H1 (cell line): ENCODE measurements at regions not wholly inside any gene's neighbourhood (a gene's known extent, or its start where the extent isn't known, plus 50 kb on each side); places are given as distances from the start of the nearest gene placed in this dataset.

ENCODE experiments used
- CTCF ChIA-PET: fragments of 300-600 bp; sonication (Branson Sonifier 250); formaldehyde crosslinking; loops from one replicate; lab custom pipeline; 2021; ENCODE audit not compliant: partially characterized antibody; lab: Charles Lee
- POLR2A ChIA-PET: fragments of 300-600 bp; sonication (Branson Sonifier 250); formaldehyde crosslinking; loops from one replicate; lab custom pipeline; 2021; ENCODE audit warnings: inconsistent platforms; ENCODE audit not compliant: partially characterized antibody; lab: Charles Lee
- DNase-seq, 2 experiments: peaks; one replicate each; pipeline versions ENCODE4 v3.0.0 to v3.0.0-alpha.2; 2010 to 2022; ENCODE audit warnings: low spot score in 2 of 2, low read depth in 1 of 2, mixed read lengths in 1 of 2
- FAIRE-seq: peaks from 2 replicates; lab custom pipeline; 2011; peaks lifted over from hg19 to GRCh38; lab: Jason Lieb, UNC
- H2AFZ ChIP-seq: 2 replicates; pipeline ENCODE4 v1.8.1; 2012; ENCODE audit warnings: low read length, inconsistent platforms
- H2AK5ac ChIP-seq: 2 replicates; pipeline ENCODE4 v1.6.1; 2013; ENCODE audit warnings: low read depth, low read length
- H2BK120ac ChIP-seq: replicated peaks from 2 replicates; pipeline ENCODE3; 2013; ENCODE audit warnings: low read depth, low read length, inconsistent platforms
- H2BK12ac ChIP-seq: 2 replicates; pipeline ENCODE4 v1.6.1; 2013; ENCODE audit warnings: low read depth, low read length
- H2BK15ac ChIP-seq: 2 replicates; pipeline ENCODE4 v1.6.1; 2013; ENCODE audit warnings: low read length
- H2BK20ac ChIP-seq: 2 replicates; pipeline ENCODE4 v1.6.1; 2013; ENCODE audit warnings: low read length
- H2BK5ac ChIP-seq: 2 replicates; pipeline ENCODE4 v1.6.1; 2013; ENCODE audit warnings: low read depth, low read length
- H3K14ac ChIP-seq: 2 replicates; pipeline ENCODE4 v1.6.1; 2013; ENCODE audit warnings: inconsistent platforms; ENCODE audit not compliant: insufficient read length
- H3K18ac ChIP-seq: 2 replicates; pipeline ENCODE4 v1.6.1; 2013; ENCODE audit warnings: low read length; ENCODE audit errors: extremely low read depth
- H3K23ac ChIP-seq: 2 replicates; pipeline ENCODE4 v1.6.1; 2013; ENCODE audit warnings: inconsistent platforms; ENCODE audit not compliant: insufficient read length
- H3K23me2 ChIP-seq: 2 replicates; pipeline ENCODE4 v1.6.1; 2013; ENCODE audit warnings: low read depth, low read length
- H3K27ac ChIP-seq: 2 replicates; pipeline ENCODE4 v1.6.1; 2011; ENCODE audit warnings: low read depth, low read length, inconsistent platforms
- H3K27me3 ChIP-seq, 4 experiments: replicated peaks in 1 of 4; 1 replicate in 1 of 4; 2 replicates in 3 of 4; pipeline versions ENCODE4 v1.6.1 to v1.8.1; 2011 to 2013; ENCODE audit warnings: low read length in 3 of 4, mild to moderate bottlenecking in 3 of 4, inconsistent platforms in 2 of 4, mixed read lengths in 2 of 4, moderate library complexity in 1 of 4; ENCODE audit not compliant: control insufficient read depth in 3 of 4, insufficient read depth in 3 of 4; ENCODE audit errors: extremely low read depth in 1 of 4
- H3K36me3 ChIP-seq, 4 experiments: 2 replicates each; pipeline versions ENCODE4 v1.6.1 to v1.8.1; 2011 to 2013; ENCODE audit warnings: mild to moderate bottlenecking in 4 of 4, low read length in 3 of 4, moderate library complexity in 2 of 4, control low read depth in 1 of 4, inconsistent platforms in 1 of 4; ENCODE audit not compliant: insufficient read depth in 4 of 4, control insufficient read depth in 2 of 4
- H3K4ac ChIP-seq: replicated peaks from 2 replicates; pipeline ENCODE3; 2013; ENCODE audit warnings: low read length, low read depth, mixed read lengths, inconsistent platforms; ENCODE audit not compliant: insufficient read length
- H3K4me1 ChIP-seq, 4 experiments: replicated peaks in 1 of 4; 1 replicate in 1 of 4; 2 replicates in 3 of 4; pipeline versions ENCODE4 v1.6.1 to v1.8.1; 2011 to 2013; ENCODE audit warnings: low read length in 3 of 4, inconsistent platforms in 2 of 4, mixed read lengths in 1 of 4; ENCODE audit not compliant: insufficient read depth in 4 of 4, control insufficient read depth in 3 of 4
- H3K4me2 ChIP-seq, 2 experiments: 2 replicates each; pipeline versions ENCODE4 v1.6.1 to v1.8.1; 2011 to 2013; ENCODE audit warnings: low read depth in 2 of 2, low read length in 2 of 2, control low read depth in 1 of 2, inconsistent platforms in 1 of 2, mild to moderate bottlenecking in 1 of 2; ENCODE audit not compliant: insufficient read depth in 1 of 2
- H3K4me3 ChIP-seq, 4 experiments: fragments of 200-600, 300-600 bp in 1 of 4; sonication (generic), shearing (Covaris generic), sonication (Bioruptor Twin) in 1 of 4; 2 replicates each; pipeline versions ENCODE4 v1.5.1 to v1.8.1; 2011 to 2016; ENCODE audit warnings: low read length in 4 of 4, low read depth in 3 of 4, control low read depth in 2 of 4, inconsistent platforms in 2 of 4, mild to moderate bottlenecking in 2 of 4, mixed read lengths in 1 of 4, moderate library complexity in 1 of 4; ENCODE audit not compliant: insufficient read depth in 2 of 4; ENCODE audit errors: extremely low read depth in 1 of 4
- H3K56ac ChIP-seq: replicated peaks from 2 replicates; pipeline ENCODE3; 2013; ENCODE audit warnings: low read depth, mild to moderate bottlenecking, mixed read lengths, low read length, inconsistent platforms; ENCODE audit not compliant: insufficient read length
- H3K79me1 ChIP-seq: 2 replicates; pipeline ENCODE4 v1.6.1; 2013; ENCODE audit warnings: low read depth, low read length, control low read depth
- H3K79me2 ChIP-seq, 2 experiments: 2 replicates each; pipeline versions ENCODE4 v1.6.1 to v1.8.1; 2012 to 2013; ENCODE audit warnings: low read length in 2 of 2, mild to moderate bottlenecking in 2 of 2, inconsistent platforms in 1 of 2; ENCODE audit not compliant: insufficient read depth in 2 of 2, control insufficient read depth in 1 of 2
- H3K9ac ChIP-seq, 4 experiments: replicated peaks in 1 of 4; 1 replicate in 1 of 4; 2 replicates in 3 of 4; pipeline versions ENCODE4 v1.6.1 to v1.8.1; 2011 to 2013; ENCODE audit warnings: low read depth in 3 of 4, low read length in 3 of 4, control low read depth in 2 of 4, mild to moderate bottlenecking in 2 of 4, moderate library complexity in 2 of 4, inconsistent platforms in 1 of 4; ENCODE audit errors: extremely low read depth in 1 of 4
- H3K9me3 ChIP-seq, 2 experiments: 2 replicates each; pipeline versions ENCODE4 v1.6.1 to v1.8.1; 2012 to 2013; ENCODE audit warnings: mild to moderate bottlenecking in 2 of 2, moderate library complexity in 2 of 2, control low read depth in 1 of 2, inconsistent platforms in 1 of 2, low read depth in 1 of 2, low read length in 1 of 2, mixed read lengths in 1 of 2; ENCODE audit not compliant: insufficient read depth in 2 of 2
- H4K20me1 ChIP-seq, 2 experiments: replicated peaks in 1 of 2; 2 replicates each; pipeline versions ENCODE3 to v1.8.1; 2011 to 2013; ENCODE audit warnings: inconsistent platforms in 2 of 2, low read length in 2 of 2, mild to moderate bottlenecking in 1 of 2; ENCODE audit not compliant: insufficient read depth in 2 of 2, control insufficient read depth in 1 of 2
- H4K5ac ChIP-seq: 2 replicates; pipeline ENCODE4 v1.6.1; 2013; ENCODE audit warnings: low read length, low read depth, mixed read lengths, inconsistent platforms; ENCODE audit not compliant: insufficient read length
- H4K8ac ChIP-seq: 2 replicates; pipeline ENCODE4 v1.8.0; 2013; ENCODE audit warnings: mild to moderate bottlenecking, moderate library complexity, low read length, inconsistent platforms; ENCODE audit not compliant: insufficient read depth; ENCODE audit errors: extremely low read depth
- H4K91ac ChIP-seq: replicated peaks from 2 replicates; pipeline ENCODE3; 2013; ENCODE audit warnings: low read length, mixed read lengths, inconsistent platforms; ENCODE audit not compliant: insufficient read length
- ASH2L ChIP-seq: fragments of 200-600, 300-600 bp; sonication (generic); IDR thresholded peaks from one replicate; pipeline ENCODE4 v1.7.1; 2017; ENCODE audit warnings: low read length
- BACH1 ChIP-seq: IDR thresholded peaks from 2 replicates; pipeline ENCODE4 v1.6.1; 2012; ENCODE audit warnings: low read length, improper control_type of control experiment
- CBX8 ChIP-seq: fragments of 300-800, 300-1000 bp; sonication (generic); IDR thresholded peaks from 2 replicates; pipeline ENCODE4 v1.7.1; 2016; ENCODE audit warnings: low read depth, low read length, borderline replicate concordance
- CEBPB ChIP-seq: IDR thresholded peaks from 2 replicates; pipeline ENCODE4 v1.6.1; 2012; ENCODE audit warnings: low read depth, low read length
- CHD1 ChIP-seq: IDR thresholded peaks from 2 replicates; pipeline ENCODE4 v1.6.1; 2012; ENCODE audit warnings: low read depth, low read length, improper control_type of control experiment
- JUND ChIP-seq: IDR thresholded peaks from 2 replicates; pipeline ENCODE4 v1.6.1; 2011; ENCODE audit warnings: mild to moderate bottlenecking, improper control_type of control experiment, low read length
- KDM1A ChIP-seq: fragments of 200-600, 300-600 bp; sonication (generic); IDR thresholded peaks from 2 replicates; pipeline ENCODE4 v1.7.1; 2016; ENCODE audit warnings: mild to moderate bottlenecking, low read length, borderline replicate concordance
- MAFK ChIP-seq: IDR thresholded peaks from 2 replicates; pipeline ENCODE4 v1.6.1; 2012; ENCODE audit warnings: low read depth, mild to moderate bottlenecking, improper control_type of control experiment, low read length
- PHF8 ChIP-seq: fragments of 200-600 bp; sonication (generic); conservative IDR thresholded peaks from 2 replicates; pipeline ENCODE4 v1.7.1; 2012; ENCODE audit warnings: low read depth, mild to moderate bottlenecking, inconsistent platforms, low read length, moderate library complexity
- POLR2AphosphoS5 ChIP-seq: IDR thresholded peaks from 2 replicates; pipeline ENCODE4 v1.6.1; 2011; ENCODE audit warnings: low read depth, low read length
- RNF2 ChIP-seq: fragments of 200-900, 300-1000 bp; sonication (generic); IDR thresholded peaks from 2 replicates; pipeline ENCODE4 v1.7.1; 2016; ENCODE audit warnings: borderline replicate concordance, low read depth, mild to moderate bottlenecking, antibody characterized with exemption, low read length; ENCODE audit not compliant: poor library complexity, severe bottlenecking; ENCODE audit errors: missing control alignments
- RXRA ChIP-seq: IDR thresholded peaks from 2 replicates; pipeline ENCODE4 v1.6.1; 2011; ENCODE audit warnings: low read depth, mild to moderate bottlenecking, low read length, moderate library complexity; ENCODE audit not compliant: insufficient read depth
- SIN3A ChIP-seq, 2 experiments: IDR thresholded peaks in 1 of 2; conservative IDR thresholded peaks in 1 of 2; 2 replicates each; pipeline ENCODE4 v1.6.1; 2011 to 2012; ENCODE audit warnings: low read length in 2 of 2, improper control_type of control experiment in 1 of 2, low read depth in 1 of 2, mild to moderate bottlenecking in 1 of 2
- SIRT6 ChIP-seq: IDR thresholded peaks from one replicate; pipeline ENCODE4 v1.7.1; 2012; ENCODE audit warnings: low read length, inconsistent platforms
- SIX5 ChIP-seq: IDR thresholded peaks from 2 replicates; pipeline ENCODE4 v1.6.1; 2011; ENCODE audit warnings: mild to moderate bottlenecking, low read depth, low read length
- SP1 ChIP-seq: IDR thresholded peaks from 2 replicates; pipeline ENCODE4 v1.6.1; 2011; ENCODE audit warnings: low read depth, low read length
- TAF1 ChIP-seq: IDR thresholded peaks from 2 replicates; pipeline ENCODE4 v1.6.1; 2011; ENCODE audit warnings: mild to moderate bottlenecking, low read depth, low read length
- WGBS, 2 experiments: shearing (Covaris generic) in 1 of 2; methylation state at CpG; one replicate each; pipeline versions ENCODE4 v1.1.6 to v1.1.7; 2013 to 2015; ENCODE audit warnings: low lambda C conversion rate in 2 of 2, mixed read lengths in 2 of 2, inconsistent platforms in 1 of 2, low coverage in 1 of 2, missing lambda C conversion rate in 1 of 2; ENCODE audit not compliant: insufficient replicate concordance in 2 of 2, insufficient coverage in 1 of 2, insufficient read length in 1 of 2; ENCODE audit errors: extremely low coverage in 1 of 2, missing lambda C conversion rate in 1 of 2; 5-methylcytosine and 5-hydroxymethylcytosine counted together

DNA sequence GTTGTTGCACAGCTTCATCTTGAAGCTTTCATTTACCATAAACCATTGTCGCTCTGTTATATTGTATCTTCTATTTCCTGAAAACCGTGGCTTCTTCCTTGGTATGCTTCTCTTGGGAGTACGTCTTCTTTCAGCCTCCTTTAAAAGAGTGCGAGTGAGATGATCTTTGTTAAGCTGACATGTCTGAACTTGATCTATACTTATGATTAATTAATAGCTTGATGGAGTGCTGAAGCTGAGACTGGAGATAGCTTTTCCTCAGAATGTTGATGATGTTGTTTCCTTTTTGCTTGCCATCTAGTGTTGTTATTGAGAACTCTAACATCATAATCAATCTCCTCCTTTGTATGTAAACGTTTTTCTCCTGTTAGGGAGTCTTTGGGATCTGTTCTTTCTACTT lies 529.3 kb upstream of the SPRY2 start:
- no peak overlapping the region for H3K4me2 ChIP-seq
- H3K23ac ChIP-seq, result no peak overlapping the region
- H3K23me2 ChIP-seq, result no peaks in the 10 kb centered on the region
- WGBS, 2 experiments, result 87% methylated on average over 5 of the region's 5 CpGs; no CpG with 5 or more reads in 1 of the 2 experiments
- H3K9me3 ChIP-seq, result no peaks in the 10 kb centered on the region
- H4K20me1 ChIP-seq, result no peaks in the 10 kb centered on the region
- H3K4ac ChIP-seq, result no peak overlapping the region
- no peaks in the 10 kb centered on the region for H3K79me1 ChIP-seq
- H3K14ac ChIP-seq, result no peak overlapping the region
- ChIA-PET POLR2A (no interaction called here), CTCF (no interaction called here)
- H2AFZ ChIP-seq, result peak overlapping the region; percentile 74; the same call in 1 of the 2 replicates
- H4K91ac ChIP-seq, result no peak overlapping the region
- H2BK120ac ChIP-seq, result no peak overlapping the region
- no peak overlapping the region for H2BK12ac ChIP-seq
- DNase-seq (no peak), FAIRE-seq (no peak)
- H2AK5ac ChIP-seq, result no peak overlapping the region
- no peaks in the 10 kb centered on the region for H3K27me3 ChIP-seq
- no peak overlapping the region for H3K27ac ChIP-seq
- H3K4me3 ChIP-seq, result no peak overlapping the region
- H4K5ac ChIP-seq, result no peak overlapping the region
- H2BK20ac ChIP-seq, result no peak overlapping the region
- H3K9ac ChIP-seq, result no peak overlapping the region
- no peak overlapping the region for H4K8ac ChIP-seq
- no peaks in the 10 kb centered on the region for H3K36me3 ChIP-seq
- no peak overlapping the region for H3K56ac ChIP-seq
- no peak overlapping the region for H2BK15ac ChIP-seq
- H3K4me1 ChIP-seq, result no peaks in the 10 kb centered on the region
- no peak overlapping the region for H3K18ac ChIP-seq
- H2BK5ac ChIP-seq, result no peak overlapping the region
- no peaks in the 10 kb centered on the region for H3K79me2 ChIP-seq
- TF ChIP-seq CEBPB (no peak), RXRA (no peak), CHD1 (no peak), CBX8 (no peak), SIN3A (conservative IDR thresholded peaks at IDR 0.05 in 1 of 2, IDR thresholded peaks at IDR 0.05 in 1 of 2; ENCODE audit: low read depth in 1 of 2, low read length in 2 of 2) (no peak), RNF2 (no peak), SIRT6 (no peak), PHF8 (no peak), TAF1 (no peak), MAFK (no peak), JUND (no peak), SP1 (no peak), ASH2L (no peak), SIX5 (no peak), POLR2AphosphoS5 (no peak), KDM1A (no peak), BACH1 (no peak)
